GM12891 (cell line): ENCODE measurements at regions not wholly inside any gene's neighbourhood (a gene's known extent, or its start where the extent isn't known, plus 50 kb on each side); places are given as distances from the start of the nearest gene placed in this dataset.

Source experiments
- PAX5 ChIP-seq: IDR thresholded peaks from 2 replicates; pipeline ENCODE4 v1.6.1; 2011; ENCODE audit warnings: low read length, moderate library complexity, mild to moderate bottlenecking; ENCODE audit not compliant: insufficient read depth, severe bottlenecking
- POLR2A ChIP-seq: IDR thresholded peaks from 2 replicates; pipeline ENCODE4 v1.6.1; 2011; ENCODE audit warnings: low read depth, low read length, control low read depth
- POLR2AphosphoS5 ChIP-seq: IDR thresholded peaks from 2 replicates; pipeline ENCODE4 v1.6.1; 2011; ENCODE audit warnings: low read depth, low read length, control low read depth
- SPI1 ChIP-seq: IDR thresholded peaks from 2 replicates; pipeline ENCODE4 v1.6.1; 2011; ENCODE audit warnings: low read depth, low read length, control low read depth
- TAF1 ChIP-seq: IDR thresholded peaks from 2 replicates; pipeline ENCODE4 v1.6.1; 2011; ENCODE audit warnings: low read depth, low read length, control low read depth

GRCh38 chr2:136378712-136379595 is 261.0 kb upstream of the CXCR4 start:
- TF ChIP-seq POLR2A (no peak), POLR2AphosphoS5 (no peak), PAX5 (no peak), TAF1 (no peak), SPI1 (no peak)
